ENCODE measurements at regions not wholly inside any gene's neighbourhood (a gene's known extent, or its start where the extent isn't known, plus 50 kb on each side); places are given as distances from the start of the nearest gene placed in this dataset.
"Not testable (repeated sequence)": the region's sequence is repeated elsewhere in the genome, so short reads cannot be mapped to it uniquely, and the experiment has no call there.

GRCh38 chr5:10106285-10106684 is 143.4 kb downstream of the ATPSCKMT start:
- no peak for TF ChIP-seq CTCF (IDR thresholded peaks at IDR 0.05; ENCODE audit: low read depth, low read length)
- no peak overlapping the region for H3K4me3 ChIP-seq (ENCODE audit: low read depth, low read length)

- no peak overlapping the region for H3K4me3 ChIP-seq (ENCODE audit: low read depth, low read length)
- TF ChIP-seq CTCF (IDR thresholded peaks at IDR 0.05; ENCODE audit: low read depth, low read length), result no peak
Observed at GRCh38 chr5:10102706-10103497, 146.8 kb downstream of the ATPSCKMT start.

- H3K4me3 ChIP-seq (ENCODE audit: low read depth, low read length), result not testable (repeated sequence)
Observed at GRCh38 chr5:10102235-10102634, 147.5 kb downstream of the ATPSCKMT start.

GRCh38 chr5:10099548-10099947 is 150.1 kb downstream of the ATPSCKMT start:
- no peak overlapping the region for H3K4me3 ChIP-seq (ENCODE audit: low read depth, low read length)
- TF ChIP-seq CTCF (IDR thresholded peaks at IDR 0.05; ENCODE audit: low read depth, low read length), result no peak

GRCh38 chr5:10091701-10092100 is 158.0 kb downstream of the ATPSCKMT start:
- TF ChIP-seq CTCF (IDR thresholded peaks at IDR 0.05; ENCODE audit: low read depth, low read length), result no peak
- H3K4me3 ChIP-seq (ENCODE audit: low read depth, low read length), result no peak overlapping the region

GRCh38 chr5:10090074-10090473 is 159.6 kb downstream of the ATPSCKMT start:
- TF ChIP-seq CTCF (IDR thresholded peaks at IDR 0.05; ENCODE audit: low read depth, low read length), result no peak
- H3K4me3 ChIP-seq (ENCODE audit: low read depth, low read length), result no peak overlapping the region

GRCh38 chr5:10085185-10085584 is 164.5 kb downstream of the ATPSCKMT start:
- TF ChIP-seq CTCF (IDR thresholded peaks at IDR 0.05; ENCODE audit: low read depth, low read length), result no peak
- no peak overlapping the region for H3K4me3 ChIP-seq (ENCODE audit: low read depth, low read length)

- TF ChIP-seq CTCF (IDR thresholded peaks at IDR 0.05; ENCODE audit: low read depth, low read length), result no peak
- no peak overlapping the region for H3K4me3 ChIP-seq (ENCODE audit: low read depth, low read length)
Observed at GRCh38 chr5:10081584-10081983, 168.1 kb downstream of the ATPSCKMT start.

All from WI38 (cell line).